Panc1 (cell line): ENCODE measurements at regions not wholly inside any gene's neighbourhood (a gene's known extent, or its start where the extent isn't known, plus 50 kb on each side); places are given as distances from the start of the nearest gene placed in this dataset.

ENCODE experiments used
- ATAC-seq: fragments of 200-7000 bp; cut with Tn5 transposase; 2 replicates; pipeline ENCODE4 v1.9.1; 2020; ENCODE audit warnings: mild to moderate bottlenecking, moderate library complexity
- BruUV-seq: library from RNA; stranded (reverse); fragments of 400-500 nt; replicated peaks from 2 replicates; lab custom pipeline; 2021; lab: Mats Ljungman, UMichigan
- CTCF ChIA-PET: fragments of 300-600 bp; sonication (Branson Sonifier 250); formaldehyde crosslinking; loops from one replicate; lab custom pipeline; 2022; ENCODE audit warnings: antibody characterized with exemption; lab: Charles Lee
- POLR2A ChIA-PET: fragments of 300-600 bp; sonication (Branson Sonifier 250); formaldehyde crosslinking; loops from one replicate; lab custom pipeline; 2022; ENCODE audit warnings: antibody characterized with exemption; lab: Charles Lee
- DNase-seq: peaks from one replicate; pipeline ENCODE4 v3.0.0-alpha.2; 2010; ENCODE audit warnings: low read depth, low spot score
- H3K27ac ChIP-seq: 2 replicates; pipeline ENCODE4 v1.5.1; 2011; ENCODE audit warnings: mild to moderate bottlenecking, low read length, inconsistent platforms
- H3K27me3 ChIP-seq: fragments of 200-500 bp; sonication (Bioruptor generic); 2 replicates; pipeline ENCODE4 v1.6.0; 2014; ENCODE audit warnings: low read length, inconsistent platforms; ENCODE audit not compliant: control insufficient read depth, insufficient read depth
- H3K36me3 ChIP-seq: fragments of 200-500 bp; sonication (Bioruptor generic); 2 replicates; pipeline ENCODE4 v1.5.1; 2014; ENCODE audit warnings: inconsistent platforms, mild to moderate bottlenecking, low read length, moderate library complexity; ENCODE audit not compliant: control insufficient read depth, insufficient read depth
- H3K4me1 ChIP-seq: 2 replicates; pipeline ENCODE4 v1.5.1; 2011; ENCODE audit warnings: inconsistent platforms, mild to moderate bottlenecking, low read length, moderate library complexity; ENCODE audit not compliant: control insufficient read depth, insufficient read depth
- H3K4me3 ChIP-seq, 2 experiments: 2 replicates each; pipeline ENCODE4 v1.5.1; 2011 to 2012; ENCODE audit warnings: low read depth in 2 of 2, low read length in 2 of 2, mild to moderate bottlenecking in 2 of 2, inconsistent platforms in 1 of 2, moderate library complexity in 1 of 2
- H3K9me3 ChIP-seq: fragments of 200-500 bp; sonication (Bioruptor generic); 2 replicates; pipeline ENCODE4 v1.5.1; 2014; ENCODE audit warnings: low read depth, mild to moderate bottlenecking, inconsistent platforms, low read length, moderate library complexity; ENCODE audit not compliant: control insufficient read depth, insufficient read depth
- POLR2AphosphoS5 ChIP-seq: IDR thresholded peaks from 2 replicates; pipeline ENCODE4 v1.6.1; 2012; ENCODE audit warnings: mild to moderate bottlenecking, low read depth, low read length, moderate library complexity
- SIN3A ChIP-seq: IDR thresholded peaks from 2 replicates; pipeline ENCODE4 v1.6.1; 2012; ENCODE audit warnings: low read depth, mild to moderate bottlenecking, low read length, moderate library complexity, borderline replicate concordance; ENCODE audit not compliant: insufficient read depth
- TCF7L2 ChIP-seq: IDR thresholded peaks from 2 replicates; pipeline ENCODE4 v1.6.1; 2011; ENCODE audit warnings: mild to moderate bottlenecking, low read depth, low read length, inconsistent platforms
- in situ Hi-C: cut with HindIII; loops from 2 replicates; pipeline ENCODE4 v1.10.0; 2016; ENCODE audit warnings: low sequenced_read_pairs, low pct_unique_long_range_greater_than_20kb
- intact Hi-C: fragments of 100-400 bp; cut with micrococcal nuclease; formaldehyde crosslinking; loops from one replicate; pipeline ENCODE4 v1.10.0; 2022; ENCODE audit not compliant: unreplicated experiment
- TF ChIP-seq, protein P1 (sequence below), 2 experiments: IDR thresholded peaks; 2 replicates each; pipeline ENCODE4 v1.6.1; 2011 to 2012; ENCODE audit warnings: low read depth in 2 of 2, control low read depth in 1 of 2, low read length in 1 of 2, mild to moderate bottlenecking in 1 of 2, moderate library complexity in 1 of 2; ENCODE audit not compliant: insufficient read depth in 1 of 2
- TF ChIP-seq, protein P2 (sequence below): fragments of 450-650 bp; IDR thresholded peaks from 2 replicates; pipeline ENCODE4 v1.5.1; 2017; ENCODE audit warnings: mild to moderate bottlenecking

DNA sequence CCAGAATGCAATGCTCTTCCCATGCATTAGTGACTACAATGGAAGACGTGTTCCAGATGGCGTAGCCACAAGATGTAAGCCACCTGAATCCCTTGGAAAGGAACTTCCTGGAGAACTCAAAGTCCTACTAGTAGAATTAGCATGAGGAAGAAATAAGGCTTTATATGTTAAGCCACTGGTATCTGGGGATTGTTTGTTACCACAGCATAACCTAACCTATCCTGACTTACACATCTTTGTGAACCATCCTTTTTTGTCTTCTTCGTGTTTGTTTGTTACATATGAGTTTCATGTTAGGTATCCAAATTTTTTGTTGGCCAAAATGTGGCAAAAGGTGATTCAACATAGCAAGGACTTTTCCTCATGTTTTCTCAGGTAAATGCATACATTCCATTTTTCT lies 188.9 kb downstream of the C1D start:
- in situ Hi-C loops (no loop called here), intact Hi-C loops (no loop called here)
- CTCF ChIA-PET = no interaction called here
- POLR2A ChIA-PET = no interaction called here
- H3K36me3 ChIP-seq = no peaks in the 10 kb centered on the region
- H3K4me3 ChIP-seq = no peak overlapping the region
- 0 out of 2 replicates have a peak, but pooled peaks cover 4% of the 10 kb centered on the region for H3K4me1 ChIP-seq
- H3K27ac ChIP-seq = no peak overlapping the region
- no TSS peak for BruUV-seq
- no peaks in the 10 kb centered on the region for H3K9me3 ChIP-seq
- ATAC-seq (no peak), DNase-seq (no peak)
- TF ChIP-seq POLR2AphosphoS5 (no peak), SIN3A (no peak), TCF7L2 (no peak)
- TF ChIP-seq, protein P1, sequence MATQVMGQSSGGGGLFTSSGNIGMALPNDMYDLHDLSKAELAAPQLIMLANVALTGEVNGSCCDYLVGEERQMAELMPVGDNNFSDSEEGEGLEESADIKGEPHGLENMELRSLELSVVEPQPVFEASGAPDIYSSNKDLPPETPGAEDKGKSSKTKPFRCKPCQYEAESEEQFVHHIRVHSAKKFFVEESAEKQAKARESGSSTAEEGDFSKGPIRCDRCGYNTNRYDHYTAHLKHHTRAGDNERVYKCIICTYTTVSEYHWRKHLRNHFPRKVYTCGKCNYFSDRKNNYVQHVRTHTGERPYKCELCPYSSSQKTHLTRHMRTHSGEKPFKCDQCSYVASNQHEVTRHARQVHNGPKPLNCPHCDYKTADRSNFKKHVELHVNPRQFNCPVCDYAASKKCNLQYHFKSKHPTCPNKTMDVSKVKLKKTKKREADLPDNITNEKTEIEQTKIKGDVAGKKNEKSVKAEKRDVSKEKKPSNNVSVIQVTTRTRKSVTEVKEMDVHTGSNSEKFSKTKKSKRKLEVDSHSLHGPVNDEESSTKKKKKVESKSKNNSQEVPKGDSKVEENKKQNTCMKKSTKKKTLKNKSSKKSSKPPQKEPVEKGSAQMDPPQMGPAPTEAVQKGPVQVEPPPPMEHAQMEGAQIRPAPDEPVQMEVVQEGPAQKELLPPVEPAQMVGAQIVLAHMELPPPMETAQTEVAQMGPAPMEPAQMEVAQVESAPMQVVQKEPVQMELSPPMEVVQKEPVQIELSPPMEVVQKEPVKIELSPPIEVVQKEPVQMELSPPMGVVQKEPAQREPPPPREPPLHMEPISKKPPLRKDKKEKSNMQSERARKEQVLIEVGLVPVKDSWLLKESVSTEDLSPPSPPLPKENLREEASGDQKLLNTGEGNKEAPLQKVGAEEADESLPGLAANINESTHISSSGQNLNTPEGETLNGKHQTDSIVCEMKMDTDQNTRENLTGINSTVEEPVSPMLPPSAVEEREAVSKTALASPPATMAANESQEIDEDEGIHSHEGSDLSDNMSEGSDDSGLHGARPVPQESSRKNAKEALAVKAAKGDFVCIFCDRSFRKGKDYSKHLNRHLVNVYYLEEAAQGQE (IDR thresholded peaks at IDR 0.05; ENCODE audit: insufficient read depth in 1 of 2, low read depth in 2 of 2, low read length in 1 of 2) = no peak
- TF ChIP-seq, protein P2, sequence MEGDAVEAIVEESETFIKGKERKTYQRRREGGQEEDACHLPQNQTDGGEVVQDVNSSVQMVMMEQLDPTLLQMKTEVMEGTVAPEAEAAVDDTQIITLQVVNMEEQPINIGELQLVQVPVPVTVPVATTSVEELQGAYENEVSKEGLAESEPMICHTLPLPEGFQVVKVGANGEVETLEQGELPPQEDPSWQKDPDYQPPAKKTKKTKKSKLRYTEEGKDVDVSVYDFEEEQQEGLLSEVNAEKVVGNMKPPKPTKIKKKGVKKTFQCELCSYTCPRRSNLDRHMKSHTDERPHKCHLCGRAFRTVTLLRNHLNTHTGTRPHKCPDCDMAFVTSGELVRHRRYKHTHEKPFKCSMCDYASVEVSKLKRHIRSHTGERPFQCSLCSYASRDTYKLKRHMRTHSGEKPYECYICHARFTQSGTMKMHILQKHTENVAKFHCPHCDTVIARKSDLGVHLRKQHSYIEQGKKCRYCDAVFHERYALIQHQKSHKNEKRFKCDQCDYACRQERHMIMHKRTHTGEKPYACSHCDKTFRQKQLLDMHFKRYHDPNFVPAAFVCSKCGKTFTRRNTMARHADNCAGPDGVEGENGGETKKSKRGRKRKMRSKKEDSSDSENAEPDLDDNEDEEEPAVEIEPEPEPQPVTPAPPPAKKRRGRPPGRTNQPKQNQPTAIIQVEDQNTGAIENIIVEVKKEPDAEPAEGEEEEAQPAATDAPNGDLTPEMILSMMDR = no peak
- no peaks in the 10 kb centered on the region for H3K27me3 ChIP-seq

- intact Hi-C loops = no loop called here
- ATAC-seq (no peak), DNase-seq (no peak)
- Histone ChIP-seq H3K4me1 (0 out of 2 replicates have a peak, but pooled peaks cover 4% of the 10 kb centered on the region), H3K27ac (no peak overlapping the region), H3K9me3 (no peaks in the 10 kb centered on the region), H3K27me3 (no peaks in the 10 kb centered on the region), H3K36me3 (no peaks in the 10 kb centered on the region), H3K4me3 (no peak overlapping the region)
- CTCF ChIA-PET = no interaction called here
- in situ Hi-C loops = no loop called here
- TF ChIP-seq, protein P2 = no peak
- BruUV-seq = no TSS peak
- POLR2A ChIA-PET = no interaction called here
Observed at GRCh38 chr2:67876176-67876575, 186.6 kb downstream of the C1D start.

- Histone ChIP-seq H3K9me3 (no peaks in the 10 kb centered on the region), H3K27me3 (no peaks in the 10 kb centered on the region), H3K36me3 (no peaks in the 10 kb centered on the region), H3K4me3 (no peak overlapping the region), H3K27ac (no peak overlapping the region), H3K4me1 (no peaks in the 10 kb centered on the region)
- ChIA-PET POLR2A (no interaction called here), CTCF (no interaction called here)
- DNase-seq = no peak
- intact Hi-C loops (no loop called here), in situ Hi-C loops (no loop called here)
- ATAC-seq = no peak
- BruUV-seq = no TSS peak
- TF ChIP-seq TCF7L2 = no peak
- TF ChIP-seq, protein P1 (IDR thresholded peaks at IDR 0.05; ENCODE audit: insufficient read depth in 1 of 2, low read depth in 2 of 2, low read length in 1 of 2) = no peak
- TF ChIP-seq, protein P2 = no peak
- no peak for TF ChIP-seq POLR2AphosphoS5
- TF ChIP-seq SIN3A = no peak
Observed at GRCh38 chr2:67877301-67877700, 185.5 kb downstream of the C1D start.
